ENCODE measurements at regions not wholly inside any gene's neighbourhood (a gene's known extent, or its start where the extent isn't known, plus 50 kb on each side); places are given as distances from the start of the nearest gene placed in this dataset.

GRCh38 chr4:38292529-38292928 lies 332.3 kb downstream of the PTTG2 start:
- H4K12ac ChIP-seq (ENCODE audit: low read depth, low read length), result no peak overlapping the region
- no peak overlapping the region for H2AK5ac ChIP-seq (ENCODE audit: low read length)
- H3K4me2 ChIP-seq (ENCODE audit: low read length), result no peak overlapping the region
- H2AFZ ChIP-seq (ENCODE audit: insufficient read depth, low read length, poor library complexity), result no peak overlapping the region
- no peak overlapping the region for H4K91ac ChIP-seq (ENCODE audit: low read depth, low read length)
- H2BK12ac ChIP-seq (ENCODE audit: low read length), result no peak overlapping the region
- H2BK5ac ChIP-seq (ENCODE audit: low read depth, low read length, poor library complexity), result no peak overlapping the region
- no peak overlapping the region for H3K9ac ChIP-seq (ENCODE audit: low read length)
- no peak overlapping the region for H3K14ac ChIP-seq (ENCODE audit: low read length)
- no peak overlapping the region for H4K8ac ChIP-seq (ENCODE audit: low read depth, low read length)
- H3K4me1 ChIP-seq (ENCODE audit: control insufficient read depth in 1 of 2, insufficient read depth in 2 of 2, low read length in 2 of 2), result no peaks in the 10 kb centered on the region
- no peak overlapping the region for H3K4me3 ChIP-seq (ENCODE audit: low read depth, low read length)
- H3K36me3 ChIP-seq (ENCODE audit: control insufficient read depth in 1 of 2, insufficient read depth in 2 of 2, low read length in 2 of 2), result no peaks in the 10 kb centered on the region
- no peak for DNase-seq
- no peaks in the 10 kb centered on the region for H3K79me2 ChIP-seq (ENCODE audit: control insufficient read depth, insufficient read depth, low read length, poor library complexity)
- no CpG with 5 or more reads among the region's 1 CpG for WGBS (ENCODE audit: extremely low coverage, insufficient coverage, insufficient read length)
- H3K9me3 ChIP-seq (ENCODE audit: insufficient read depth, low read depth, low read length), result no peaks in the 10 kb centered on the region
- no peak overlapping the region for H2BK120ac ChIP-seq (ENCODE audit: insufficient read depth, low read length, poor library complexity)
- H3K4ac ChIP-seq (ENCODE audit: low read depth, low read length), result no peak overlapping the region
- no peaks in the 10 kb centered on the region for H3K79me1 ChIP-seq (ENCODE audit: low read length)
- H3K18ac ChIP-seq (ENCODE audit: low read length), result no peak overlapping the region
- no peak overlapping the region for H3K27ac ChIP-seq (ENCODE audit: low read depth, low read length)
- H3K23ac ChIP-seq (ENCODE audit: low read length), result no peak overlapping the region
- H3K27me3 ChIP-seq (ENCODE audit: insufficient read depth, low read length), result no peaks in the 10 kb centered on the region

DNA sequence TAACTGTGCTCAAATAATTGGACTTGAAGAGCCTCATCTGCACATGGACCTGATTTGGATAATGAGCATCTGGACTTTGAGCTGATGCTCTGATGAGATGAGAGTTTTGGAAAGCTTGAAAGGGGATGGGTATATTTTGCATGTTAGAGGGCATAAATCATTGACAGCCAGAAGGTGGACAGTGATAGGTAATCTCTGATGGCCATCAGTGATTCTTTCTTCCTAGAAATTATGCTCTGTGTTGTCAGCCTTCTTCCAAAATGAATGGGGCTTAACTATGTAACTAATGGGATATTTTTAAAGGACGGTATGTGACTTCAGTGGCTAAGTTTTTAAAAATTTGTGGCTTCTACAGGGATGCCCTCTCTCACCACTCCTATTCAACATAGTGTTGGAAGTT lies 334.0 kb downstream of the PTTG2 start:
- no CpG with 5 or more reads among the region's 1 CpG for WGBS (ENCODE audit: extremely low coverage, insufficient coverage, insufficient read length)
- Histone ChIP-seq H2BK5ac (ENCODE audit: low read depth, low read length, poor library complexity) (no peak overlapping the region), H4K91ac (ENCODE audit: low read depth, low read length) (no peak overlapping the region), H4K8ac (ENCODE audit: low read depth, low read length) (no peak overlapping the region), H3K14ac (ENCODE audit: low read length) (no peak overlapping the region), H3K27me3 (ENCODE audit: insufficient read depth, low read length) (no peaks in the 10 kb centered on the region), H3K18ac (ENCODE audit: low read length) (no peak overlapping the region), H3K4me1 (ENCODE audit: control insufficient read depth in 1 of 2, insufficient read depth in 2 of 2, low read length in 2 of 2) (no peaks in the 10 kb centered on the region), H3K36me3 (ENCODE audit: control insufficient read depth in 1 of 2, insufficient read depth in 2 of 2, low read length in 2 of 2) (no peaks in the 10 kb centered on the region), H3K79me2 (ENCODE audit: control insufficient read depth, insufficient read depth, low read length, poor library complexity) (no peaks in the 10 kb centered on the region), H3K4me2 (ENCODE audit: low read length) (no peak overlapping the region), H4K12ac (ENCODE audit: low read depth, low read length) (no peak overlapping the region), H3K9me3 (ENCODE audit: insufficient read depth, low read depth, low read length) (peaks cover 5% of the 10 kb centered on the region), H3K23ac (ENCODE audit: low read length) (no peak overlapping the region), H3K79me1 (ENCODE audit: low read length) (no peaks in the 10 kb centered on the region), H3K9ac (ENCODE audit: low read length) (no peak overlapping the region), H3K27ac (ENCODE audit: low read depth, low read length) (no peak overlapping the region), H2BK12ac (ENCODE audit: low read length) (no peak overlapping the region), H2AFZ (ENCODE audit: insufficient read depth, low read length, poor library complexity) (no peak overlapping the region), H3K4me3 (ENCODE audit: low read depth, low read length) (no peak overlapping the region), H2BK120ac (ENCODE audit: insufficient read depth, low read length, poor library complexity) (no peak overlapping the region), H2AK5ac (ENCODE audit: low read length) (no peak overlapping the region), H3K4ac (ENCODE audit: low read depth, low read length) (no peak overlapping the region)
- peak; percentile 13 to 60 for DNase-seq

GRCh38 chr4:38297061-38297460 lies 336.9 kb downstream of the PTTG2 start:
- Histone ChIP-seq H3K4me1 (ENCODE audit: control insufficient read depth in 1 of 2, insufficient read depth in 2 of 2, low read length in 2 of 2) (no peaks in the 10 kb centered on the region), H3K23ac (ENCODE audit: low read length) (no peak overlapping the region), H3K36me3 (ENCODE audit: control insufficient read depth in 1 of 2, insufficient read depth in 2 of 2, low read length in 2 of 2) (no peaks in the 10 kb centered on the region), H4K91ac (ENCODE audit: low read depth, low read length) (no peak overlapping the region), H3K4ac (ENCODE audit: low read depth, low read length) (no peak overlapping the region), H3K9me3 (ENCODE audit: insufficient read depth, low read depth, low read length) (peaks cover 5% of the 10 kb centered on the region), H3K27me3 (ENCODE audit: insufficient read depth, low read length) (no peaks in the 10 kb centered on the region), H2BK120ac (ENCODE audit: insufficient read depth, low read length, poor library complexity) (no peak overlapping the region), H2AFZ (ENCODE audit: insufficient read depth, low read length, poor library complexity) (no peak overlapping the region), H3K79me2 (ENCODE audit: control insufficient read depth, insufficient read depth, low read length, poor library complexity) (no peaks in the 10 kb centered on the region), H3K4me3 (ENCODE audit: low read depth, low read length) (no peak overlapping the region), H2BK12ac (ENCODE audit: low read length) (no peak overlapping the region), H2AK5ac (ENCODE audit: low read length) (no peak overlapping the region), H3K27ac (ENCODE audit: low read depth, low read length) (no peak overlapping the region), H3K4me2 (ENCODE audit: low read length) (no peak overlapping the region), H4K8ac (ENCODE audit: low read depth, low read length) (no peak overlapping the region), H3K79me1 (ENCODE audit: low read length) (no peaks in the 10 kb centered on the region), H3K18ac (ENCODE audit: low read length) (no peak overlapping the region), H3K14ac (ENCODE audit: low read length) (no peak overlapping the region), H3K9ac (ENCODE audit: low read length) (no peak overlapping the region), H4K12ac (ENCODE audit: low read depth, low read length) (no peak overlapping the region), H2BK5ac (ENCODE audit: low read depth, low read length, poor library complexity) (no peak overlapping the region)
- WGBS (ENCODE audit: extremely low coverage, insufficient coverage, insufficient read length), result no CpG with 5 or more reads among the region's 3 CpGs
- peak in 1 of 2 donors; percentile 16 for DNase-seq

- H3K23ac ChIP-seq (ENCODE audit: low read length), result no peak overlapping the region
- peaks cover 15% of the 10 kb centered on the region for H3K9me3 ChIP-seq (ENCODE audit: insufficient read depth, low read depth, low read length)
- H2AK5ac ChIP-seq (ENCODE audit: low read length), result no peak overlapping the region
- H4K8ac ChIP-seq (ENCODE audit: low read depth, low read length), result no peak overlapping the region
- no peak overlapping the region for H3K27ac ChIP-seq (ENCODE audit: low read depth, low read length)
- H3K36me3 ChIP-seq (ENCODE audit: control insufficient read depth in 1 of 2, insufficient read depth in 2 of 2, low read length in 2 of 2), result no peaks in the 10 kb centered on the region
- H2BK5ac ChIP-seq (ENCODE audit: low read depth, low read length, poor library complexity), result no peak overlapping the region
- no peaks in the 10 kb centered on the region for H3K27me3 ChIP-seq (ENCODE audit: insufficient read depth, low read length)
- H3K79me1 ChIP-seq (ENCODE audit: low read length), result no peaks in the 10 kb centered on the region
- H2BK120ac ChIP-seq (ENCODE audit: insufficient read depth, low read length, poor library complexity), result no peak overlapping the region
- H3K79me2 ChIP-seq (ENCODE audit: control insufficient read depth, insufficient read depth, low read length, poor library complexity), result no peaks in the 10 kb centered on the region
- H3K4me2 ChIP-seq (ENCODE audit: low read length), result no peak overlapping the region
- H3K4ac ChIP-seq (ENCODE audit: low read depth, low read length), result no peak overlapping the region
- H2AFZ ChIP-seq (ENCODE audit: insufficient read depth, low read length, poor library complexity), result no peak overlapping the region
- H3K9ac ChIP-seq (ENCODE audit: low read length), result no peak overlapping the region
- no peak overlapping the region for H3K4me3 ChIP-seq (ENCODE audit: low read depth, low read length)
- H4K91ac ChIP-seq (ENCODE audit: low read depth, low read length), result no peak overlapping the region
- DNase-seq, result no peak
- H2BK12ac ChIP-seq (ENCODE audit: low read length), result no peak overlapping the region
- no peak overlapping the region for H3K18ac ChIP-seq (ENCODE audit: low read length)
- WGBS (ENCODE audit: extremely low coverage, insufficient coverage, insufficient read length), result no CpG with 5 or more reads among the region's 1 CpG
- no peaks in the 10 kb centered on the region for H3K4me1 ChIP-seq (ENCODE audit: control insufficient read depth in 1 of 2, insufficient read depth in 2 of 2, low read length in 2 of 2)
- H3K14ac ChIP-seq (ENCODE audit: low read length), result no peak overlapping the region
- no peak overlapping the region for H4K12ac ChIP-seq (ENCODE audit: low read depth, low read length)
These were observed 338.9 kb downstream of the PTTG2 start for GRCh38 chr4:38298868-38299713.
